CD4-positive, alpha-beta T cell treated with Interleukin-4 for 1 hour (primary cell): ENCODE measurements at regions not wholly inside any gene's neighbourhood (a gene's known extent, or its start where the extent isn't known, plus 50 kb on each side); places are given as distances from the start of the nearest gene placed in this dataset.
"Not testable (repeated sequence)": the region's sequence is repeated elsewhere in the genome, so short reads cannot be mapped to it uniquely, and the experiment has no call there.

Experiments
- DNase-seq, 2 donors: peaks; one replicate each; pipeline ENCODE4 v3.0.0-alpha.2; 2020 to 2022

DNA sequence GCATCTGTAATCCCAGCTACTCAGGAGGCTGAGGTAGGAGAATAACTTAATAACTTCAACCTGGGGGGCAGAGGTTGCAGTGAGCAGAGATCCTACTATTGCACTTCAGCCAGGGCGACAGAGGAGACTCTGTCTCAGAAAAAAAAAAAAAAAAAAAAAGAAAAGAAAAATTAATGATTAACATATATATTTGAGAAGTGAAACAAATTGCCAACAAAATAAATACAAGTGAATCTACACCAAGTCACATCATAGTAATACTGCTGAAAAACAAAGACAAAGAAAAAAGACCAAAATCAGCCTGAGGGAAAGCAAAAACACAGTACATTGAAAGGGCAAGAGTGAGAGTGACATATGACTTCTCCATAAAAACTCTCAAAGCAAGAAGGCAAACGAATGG, 123.7 kb downstream of the CASP12 start:
- no peak for DNase-seq

DNA sequence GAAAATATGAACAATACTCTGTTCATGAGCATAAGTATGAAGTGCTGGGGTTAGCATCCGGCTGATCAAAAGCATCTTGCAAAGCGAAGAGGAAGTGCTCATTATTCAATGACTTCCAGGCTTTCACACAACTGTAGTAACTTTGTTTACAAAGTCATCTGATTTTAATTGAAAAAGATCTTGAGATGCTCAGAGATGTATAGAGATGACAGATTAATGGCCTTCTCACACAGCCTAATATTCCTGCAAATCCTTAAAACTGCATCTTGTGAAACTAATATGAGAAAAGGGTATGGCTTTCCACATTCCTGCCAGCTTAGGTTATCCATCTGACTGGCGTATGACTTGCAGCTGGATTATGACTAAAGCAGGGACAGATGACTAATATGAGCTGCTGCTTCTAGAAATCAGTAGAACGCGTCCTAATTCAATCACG, 125.4 kb downstream of the CASP12 start:
- peak in 1 of 2 donors; percentile 8 for DNase-seq

DNA sequence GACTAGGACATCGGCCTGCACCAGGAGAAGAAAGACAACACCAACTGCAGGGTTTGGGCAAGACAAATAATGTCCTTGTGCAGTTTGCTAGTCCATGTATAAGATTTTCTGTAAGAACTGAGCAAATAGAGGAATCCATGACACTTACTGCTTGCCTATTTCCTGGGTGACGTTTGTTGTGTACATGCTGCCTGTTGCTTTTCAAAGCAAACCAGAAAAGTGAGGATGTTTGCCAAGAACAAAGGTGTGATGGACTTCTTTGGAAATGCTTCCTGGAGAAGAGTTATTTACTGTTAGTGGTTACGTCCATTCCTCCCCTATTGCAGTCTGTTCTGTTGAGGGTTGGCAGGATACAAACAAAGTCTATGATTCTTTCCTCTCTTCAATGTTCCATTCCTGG, 126.5 kb downstream of the CASP12 start:
- no peak for DNase-seq

DNA sequence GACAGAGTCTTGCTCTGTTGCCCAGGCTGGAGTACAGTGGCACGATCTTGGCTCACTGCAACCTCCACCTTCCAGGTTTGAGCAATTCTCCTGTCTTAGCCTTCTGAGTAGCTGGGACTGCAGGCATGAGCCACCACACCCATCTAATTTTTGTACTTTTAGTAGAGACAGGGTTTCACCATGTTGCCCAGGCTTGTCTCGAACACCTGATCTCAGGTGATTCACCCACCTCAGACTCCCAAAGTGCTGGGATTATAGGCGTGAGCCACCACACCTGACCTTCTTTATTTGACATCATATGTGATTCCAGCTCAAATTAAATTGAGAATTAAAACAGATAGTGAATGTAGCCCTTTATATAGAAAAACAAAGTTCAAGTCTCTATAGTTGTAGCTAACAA, 127.2 kb downstream of the CASP12 start:
- DNase-seq = not testable (repeated sequence)

DNA sequence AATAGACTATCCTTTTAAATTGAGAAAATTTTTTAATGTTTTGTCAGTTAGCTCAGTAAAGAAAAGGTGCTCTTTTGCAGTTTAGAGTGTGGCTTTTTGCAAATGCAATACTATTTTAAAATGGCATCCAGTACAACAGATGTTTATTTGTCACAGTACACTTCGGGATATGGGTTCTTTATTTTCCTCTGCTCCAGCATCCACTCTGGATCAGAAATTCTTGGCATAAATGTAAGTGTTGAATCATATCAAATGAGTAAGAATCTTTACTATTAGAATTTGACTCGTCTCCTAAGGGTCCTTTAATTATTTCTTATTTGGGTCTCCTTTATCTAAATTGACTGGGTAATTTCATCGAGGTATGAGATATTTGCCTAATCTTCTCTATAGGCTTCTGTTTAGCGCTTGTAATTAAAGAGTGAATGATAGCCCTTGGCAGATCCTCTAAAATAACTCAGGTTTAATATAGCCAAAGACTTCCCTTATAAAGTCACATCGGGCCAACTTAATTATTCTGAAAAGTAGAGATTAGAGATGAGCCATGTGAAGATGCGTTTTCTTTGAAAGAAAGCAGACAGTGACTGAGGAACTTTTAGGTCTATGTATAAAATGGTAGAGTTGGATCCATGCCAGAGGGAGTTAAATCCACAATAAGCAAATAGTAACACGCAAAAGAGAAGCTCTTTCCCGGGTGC, 132.7 kb downstream of the CASP12 start:
- DNase-seq = no peak

DNA sequence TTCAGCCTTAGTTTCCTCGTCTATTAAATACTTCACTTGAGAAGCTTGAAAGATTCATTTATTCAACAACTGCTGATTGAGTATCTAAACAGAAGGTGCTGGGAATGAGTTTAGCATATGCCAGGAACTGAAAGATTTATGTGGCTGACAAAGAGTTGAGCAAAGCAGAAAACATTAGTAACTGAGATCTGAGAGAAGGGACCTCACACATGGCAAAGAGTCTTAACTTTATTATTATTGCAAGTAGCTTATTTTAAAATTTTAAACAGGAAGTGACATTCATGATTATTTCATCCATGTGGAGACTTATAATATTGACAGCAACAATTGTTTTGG, 133.6 kb downstream of the CASP12 start:
- DNase-seq = no peak

DNA sequence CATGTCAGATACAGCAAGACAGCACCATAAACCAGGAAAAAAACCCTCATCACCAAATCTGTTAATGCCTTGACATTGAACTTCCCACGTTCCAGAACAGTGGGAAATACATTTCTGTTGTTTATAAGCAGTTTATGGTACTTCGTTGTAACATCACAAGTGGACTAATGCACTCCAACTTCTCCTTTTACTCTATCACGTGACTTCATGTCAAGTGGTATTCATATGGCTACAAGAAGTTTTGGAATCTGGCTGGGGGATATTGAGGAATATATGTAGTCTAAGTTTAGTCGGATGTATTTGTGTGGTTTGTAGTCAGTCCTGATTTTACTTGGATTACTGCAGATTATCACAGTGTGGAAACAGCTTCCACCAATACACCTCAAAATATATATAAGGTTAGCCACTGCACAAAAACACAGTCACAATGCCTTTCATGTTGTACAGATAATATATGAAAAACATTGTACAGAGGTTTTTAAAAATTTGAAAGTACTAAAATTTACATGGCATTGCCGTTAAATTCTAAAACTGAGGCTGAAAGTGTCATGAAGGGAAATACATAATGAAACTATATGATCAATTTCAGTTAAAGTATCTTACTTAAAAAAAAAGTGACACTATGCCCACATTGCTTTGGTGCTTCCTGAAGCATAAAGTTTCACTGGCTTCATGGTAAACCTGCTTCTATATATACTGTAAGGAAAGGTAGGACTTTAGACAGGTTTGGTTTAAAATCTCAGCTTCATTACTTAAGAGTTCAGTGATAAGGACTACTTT, 134.1 kb downstream of the CASP12 start:
- DNase-seq = no peak

DNA sequence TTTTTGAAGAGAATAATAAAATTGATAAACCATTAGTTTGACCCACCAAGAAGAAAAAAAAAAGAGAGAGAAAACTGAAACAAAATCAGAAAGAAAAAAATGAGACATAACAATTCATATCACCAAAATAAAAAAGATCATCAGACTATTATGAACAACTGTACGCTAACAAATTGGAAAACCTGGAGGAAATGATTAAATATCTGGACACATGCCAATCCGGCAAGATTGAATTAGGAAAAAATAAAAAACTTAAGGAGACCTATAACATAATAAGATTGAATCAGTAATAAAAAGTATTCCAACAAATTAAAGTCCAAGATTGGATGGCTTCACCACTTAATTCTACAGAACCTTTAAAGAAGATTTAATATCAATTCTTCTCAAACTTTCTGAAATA, 136.7 kb downstream of the CASP12 start:
- DNase-seq = no peak

DNA sequence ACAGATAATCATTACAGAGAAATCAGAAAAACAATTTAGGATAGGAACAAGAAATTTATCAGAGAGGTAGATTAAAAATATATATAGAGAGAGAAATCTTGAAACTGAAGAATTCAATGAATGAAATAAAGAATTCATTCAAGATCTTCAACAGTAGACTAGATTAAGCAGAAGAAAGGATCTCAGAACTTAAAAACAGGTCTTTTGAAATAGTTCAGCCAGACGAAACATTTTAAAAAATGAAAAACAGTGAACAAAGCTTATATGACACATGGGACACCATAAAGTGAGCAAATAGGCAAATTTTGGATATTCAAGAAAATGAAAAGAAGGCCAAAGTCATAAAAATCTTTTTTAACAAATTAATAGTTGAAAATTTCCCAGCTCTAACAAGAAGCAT, 138.8 kb downstream of the CASP12 start:
- no peak for DNase-seq

DNA sequence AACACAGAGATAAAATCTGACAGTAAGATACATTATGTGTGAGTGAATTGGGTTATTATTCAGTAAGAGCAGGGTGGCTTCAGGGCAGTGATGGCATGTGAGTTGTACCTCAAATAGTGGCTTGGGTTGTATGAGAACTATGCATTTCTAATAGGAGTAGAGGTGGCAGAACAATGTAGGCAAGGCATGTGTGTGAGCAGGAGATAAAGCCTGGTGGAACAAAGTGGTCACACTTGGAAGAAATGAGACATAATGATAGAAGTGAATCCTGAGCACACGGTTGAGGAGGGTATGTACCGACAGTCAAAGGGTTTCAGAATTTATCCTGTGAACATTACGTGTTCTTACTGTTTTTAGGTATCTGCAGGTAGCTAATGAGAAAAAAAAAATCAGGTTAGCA, 159.3 kb downstream of the CASP12 start:
- DNase-seq = no peak

DNA sequence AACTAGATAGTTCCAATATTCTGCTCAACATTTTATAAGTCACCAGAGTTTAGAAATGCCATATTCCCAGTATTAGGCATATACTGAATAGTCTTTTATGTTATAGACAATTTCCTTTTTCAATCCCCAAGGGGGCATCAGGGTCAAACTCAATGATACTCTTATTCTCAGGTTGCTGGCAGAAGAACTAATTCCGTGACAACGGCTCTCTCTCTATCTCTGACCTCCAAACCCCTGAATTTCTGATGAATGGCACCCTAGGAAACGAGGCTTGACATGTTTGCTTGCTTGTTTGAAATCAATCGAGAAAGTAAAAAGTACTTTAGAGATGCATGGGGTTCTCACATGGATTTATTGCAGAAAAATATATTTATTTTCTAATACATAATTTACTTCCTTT, 160.1 kb downstream of the CASP12 start:
- DNase-seq = no peak

DNA sequence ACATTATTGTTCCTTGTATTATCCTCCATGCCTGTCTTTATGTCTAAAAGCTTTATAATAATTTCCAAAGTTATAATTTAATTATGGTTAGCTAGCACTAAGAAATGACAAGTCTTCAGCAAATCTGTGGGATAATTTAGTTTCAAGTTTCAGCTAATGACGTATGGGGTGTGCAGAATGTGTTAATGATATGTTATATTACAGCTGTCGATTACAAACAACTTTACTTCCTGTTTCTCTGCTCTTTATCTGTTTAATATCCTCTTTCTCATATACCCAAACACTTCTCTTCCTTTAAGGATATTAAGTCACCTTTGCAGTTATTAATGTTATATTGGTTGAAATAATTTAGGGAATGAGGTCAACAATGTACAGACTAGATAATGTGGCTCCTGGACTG, 161.8 kb downstream of the CASP12 start:
- DNase-seq = peak in 1 of 2 donors; percentile 11

DNA sequence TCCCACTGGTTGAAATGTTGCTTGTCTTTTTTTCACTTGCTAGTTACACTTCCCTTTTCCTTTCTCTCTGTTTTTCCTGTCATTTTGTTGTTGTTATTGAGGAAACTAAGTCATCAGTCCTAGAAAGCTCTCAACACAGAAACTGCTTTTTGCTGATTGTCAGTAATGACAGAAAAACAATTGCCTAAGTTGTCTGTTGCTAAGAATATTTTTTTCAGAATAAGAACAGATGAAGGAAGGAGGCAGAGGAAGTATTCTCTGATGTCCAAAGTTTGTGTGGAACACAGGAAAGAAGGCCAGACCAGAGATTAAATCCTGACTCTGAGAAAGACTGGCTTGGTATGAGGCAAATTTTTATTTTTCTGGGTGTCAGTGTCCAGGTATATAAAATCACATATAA, 163.3 kb downstream of the CASP12 start:
- no peak for DNase-seq

DNA sequence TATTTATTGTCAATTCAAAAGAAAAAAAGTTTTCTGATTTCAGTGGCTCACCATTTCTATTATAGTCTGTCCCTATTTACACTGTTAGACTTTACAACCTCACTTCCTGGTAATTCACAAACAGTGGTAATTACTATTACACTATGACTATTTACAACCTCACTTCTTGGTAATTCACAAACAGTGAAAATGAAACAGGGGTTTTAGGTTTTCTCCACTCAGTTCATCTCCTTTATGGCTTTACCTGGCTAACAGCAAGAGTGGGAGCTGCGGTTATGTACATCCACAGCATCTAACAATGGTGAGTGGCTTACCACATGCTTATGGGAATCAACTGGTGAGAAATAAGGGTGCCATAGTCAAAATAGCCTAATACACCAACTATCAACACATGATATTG, 166.4 kb downstream of the CASP12 start:
- DNase-seq = peak in 1 of 2 donors; percentile 2

DNA sequence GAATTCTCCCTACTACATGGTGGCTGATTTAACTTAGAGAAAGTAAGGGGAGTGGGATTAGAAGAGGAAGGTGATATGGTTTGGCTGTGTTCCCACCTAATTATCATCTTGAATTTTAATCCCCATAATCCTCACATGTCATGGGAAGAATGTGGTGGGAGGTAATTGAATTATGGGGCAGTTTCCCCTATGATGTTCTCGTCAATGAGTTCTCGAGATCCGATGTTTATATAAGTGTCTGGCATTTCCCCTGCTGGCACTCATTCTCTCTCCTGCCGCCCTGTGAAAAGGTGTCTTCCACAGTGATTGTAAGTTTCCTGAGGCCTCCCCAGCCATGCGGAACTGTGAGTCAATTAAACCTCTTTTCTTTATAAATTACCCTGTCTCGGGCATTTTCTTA, 169.3 kb downstream of the CASP12 start:
- DNase-seq = no peak

DNA sequence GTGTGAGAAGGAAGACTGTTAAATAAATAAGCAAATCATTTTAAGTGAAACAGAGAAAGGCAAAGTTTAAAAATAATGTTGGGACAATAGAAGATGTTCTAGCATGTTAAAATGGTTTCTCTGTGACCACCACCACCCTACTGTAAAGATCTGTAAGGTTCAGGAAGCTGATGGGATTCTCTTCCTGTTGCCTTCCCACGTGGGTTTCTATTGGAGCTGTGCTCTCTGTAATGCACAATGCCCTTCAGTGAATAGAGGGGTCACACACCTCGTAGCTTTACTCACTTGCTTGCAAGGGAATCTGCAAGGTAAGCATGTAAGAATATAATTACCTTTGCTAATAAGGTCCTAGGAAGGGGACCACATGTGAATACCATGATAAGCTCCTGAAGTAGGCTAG, 170.5 kb downstream of the CASP12 start:
- DNase-seq = no peak

DNA sequence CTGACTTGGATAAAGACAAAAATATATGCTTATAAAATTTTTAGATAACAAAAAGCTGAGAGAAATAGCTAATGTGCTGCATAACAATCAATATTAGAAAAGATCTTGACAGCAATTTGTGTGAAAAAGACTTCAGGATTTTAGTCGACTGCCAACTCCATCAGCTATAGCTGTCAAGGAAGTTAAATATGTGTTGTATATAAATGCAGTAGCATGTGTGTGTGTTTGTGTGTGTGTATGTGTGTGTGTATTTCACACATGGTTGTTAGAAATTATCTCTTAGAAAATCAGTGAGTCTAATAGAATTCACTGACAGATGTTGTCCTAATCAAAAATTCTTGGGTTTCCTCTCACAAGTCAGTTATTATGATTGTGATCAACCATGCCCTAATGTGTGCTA, 171.2 kb downstream of the CASP12 start:
- no peak for DNase-seq

DNA sequence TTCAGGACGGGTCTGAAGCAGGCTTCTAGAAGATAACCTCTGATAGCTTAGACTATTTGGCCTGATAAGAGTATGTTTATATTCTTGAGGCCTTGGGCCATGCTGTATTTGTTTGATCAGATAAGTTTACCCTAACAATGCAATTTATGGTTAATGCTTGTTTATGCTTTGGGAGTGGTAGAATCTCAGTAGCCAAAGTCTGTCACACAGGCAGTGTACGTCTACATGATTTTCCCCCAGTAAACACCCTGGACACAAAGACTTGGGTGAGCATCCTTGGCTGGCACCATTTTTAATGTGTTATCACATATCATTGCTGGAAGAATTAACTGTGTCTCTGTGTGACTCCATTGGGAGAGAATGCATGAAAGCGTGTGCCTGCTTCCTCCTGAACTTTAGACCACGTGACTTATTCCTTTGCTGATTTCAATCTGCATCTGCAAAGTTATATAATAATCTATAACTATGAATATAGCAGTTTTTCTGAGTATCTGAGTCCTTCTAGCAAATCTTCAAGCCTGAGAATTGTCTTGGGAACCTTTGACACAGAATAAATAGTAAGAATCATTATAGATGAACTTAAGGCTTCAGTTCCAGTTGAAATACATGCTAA, 172.4 kb downstream of the CASP12 start:
- DNase-seq = no peak

DNA sequence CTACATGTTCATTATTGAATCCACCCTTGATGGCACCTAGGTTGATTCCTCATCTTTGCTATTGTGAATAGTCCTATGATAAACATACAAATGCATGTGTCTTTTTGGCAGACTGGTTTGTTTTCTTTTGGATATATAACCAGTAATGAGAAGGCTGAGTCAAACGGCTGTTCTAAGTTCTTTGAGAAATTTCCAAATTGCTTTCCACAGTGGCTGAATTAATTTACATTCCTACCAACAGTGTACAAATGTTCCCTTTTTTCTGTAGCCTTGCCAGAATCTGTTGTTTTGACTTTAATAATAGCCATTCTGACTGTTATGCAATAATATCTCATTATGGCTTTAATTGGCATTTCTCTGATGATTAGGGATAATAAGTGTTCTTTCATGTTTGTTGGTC, 184.9 kb downstream of the CASP12 start:
- no peak for DNase-seq

DNA sequence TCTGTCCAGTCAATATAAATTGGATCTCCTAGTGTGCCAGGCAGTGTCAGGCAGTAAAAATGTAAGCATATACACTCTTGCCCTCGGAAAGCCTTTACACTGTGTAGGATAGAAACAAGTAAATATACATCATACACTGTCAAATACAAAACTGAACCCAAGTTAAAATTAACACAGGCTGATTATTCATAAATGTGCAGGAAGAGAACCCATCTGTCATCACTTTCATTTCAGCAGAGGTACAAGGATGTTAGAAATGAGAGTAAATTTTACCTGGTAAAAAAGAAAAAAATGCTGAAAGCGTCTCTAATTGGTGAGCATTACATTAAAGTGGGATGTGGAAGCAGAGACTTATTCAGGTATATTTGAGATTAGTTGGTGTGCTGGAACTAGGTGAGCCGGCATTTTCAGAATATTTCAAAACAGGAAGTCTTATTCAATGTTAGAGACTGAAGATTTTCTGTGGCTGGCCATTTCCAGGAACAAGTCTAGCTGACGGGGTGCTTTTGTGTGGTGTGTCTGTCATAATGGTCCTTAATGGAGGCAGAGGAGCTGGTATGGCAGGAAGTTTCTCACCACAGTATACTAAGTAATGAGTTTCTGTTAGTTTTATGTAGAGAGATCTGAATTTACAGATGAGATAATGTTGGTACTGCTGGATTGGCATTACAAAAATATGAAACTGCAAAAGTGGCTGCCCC, 192.6 kb downstream of the CASP12 start:
- DNase-seq = peak; percentile 84 to 89

DNA sequence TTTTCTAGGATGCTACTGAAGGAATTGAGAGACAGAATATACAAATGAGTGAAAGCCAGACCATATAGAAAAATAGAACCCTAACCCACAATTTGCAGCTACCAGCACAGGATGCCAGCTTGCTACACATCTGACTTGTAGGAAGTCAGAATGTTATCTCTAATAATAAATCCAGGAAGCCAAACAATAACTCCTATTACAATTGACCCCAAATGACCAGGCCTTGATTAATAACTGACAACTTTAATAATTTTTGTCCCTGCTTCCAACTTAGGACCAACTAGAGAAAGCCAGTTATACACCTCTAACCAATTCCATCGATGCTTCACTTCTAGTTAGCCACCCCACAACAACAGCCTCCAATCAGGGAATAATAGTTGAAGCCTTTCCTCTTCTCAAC, 193.4 kb downstream of the CASP12 start:
- peak in 1 of 2 donors; percentile 20 for DNase-seq

DNA sequence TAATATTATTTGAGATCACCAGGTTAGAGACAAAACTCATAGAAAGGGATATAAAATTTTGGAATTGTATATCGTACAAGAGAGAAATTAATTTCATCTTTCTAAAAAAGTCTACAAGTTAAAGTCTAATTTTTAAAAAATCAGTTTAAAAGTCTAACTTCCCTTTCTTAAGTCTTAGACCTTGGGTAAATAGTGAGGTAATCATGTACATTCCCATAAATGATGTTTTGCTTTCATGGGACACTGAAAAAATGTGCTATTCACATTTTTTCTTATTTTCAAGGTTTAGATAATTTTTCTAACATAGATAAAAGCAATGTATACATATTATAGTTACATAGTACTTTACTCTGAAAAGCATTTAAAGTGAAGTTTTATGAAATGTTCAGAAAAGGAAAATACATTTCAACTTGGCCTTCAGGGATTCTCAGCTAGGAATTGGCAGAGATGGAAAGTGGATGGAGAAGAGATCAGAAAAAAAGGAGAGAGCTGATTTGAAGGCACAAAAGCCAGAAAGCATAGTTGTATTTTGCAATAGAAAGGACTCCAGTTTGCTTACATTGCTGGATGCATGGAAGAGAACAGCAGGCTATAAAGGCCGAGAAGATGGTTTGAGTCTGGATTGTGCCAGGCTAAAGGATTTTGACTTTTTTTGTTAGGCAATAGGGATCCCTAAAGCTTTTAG, 194.0 kb downstream of the CASP12 start:
- no peak for DNase-seq

DNA sequence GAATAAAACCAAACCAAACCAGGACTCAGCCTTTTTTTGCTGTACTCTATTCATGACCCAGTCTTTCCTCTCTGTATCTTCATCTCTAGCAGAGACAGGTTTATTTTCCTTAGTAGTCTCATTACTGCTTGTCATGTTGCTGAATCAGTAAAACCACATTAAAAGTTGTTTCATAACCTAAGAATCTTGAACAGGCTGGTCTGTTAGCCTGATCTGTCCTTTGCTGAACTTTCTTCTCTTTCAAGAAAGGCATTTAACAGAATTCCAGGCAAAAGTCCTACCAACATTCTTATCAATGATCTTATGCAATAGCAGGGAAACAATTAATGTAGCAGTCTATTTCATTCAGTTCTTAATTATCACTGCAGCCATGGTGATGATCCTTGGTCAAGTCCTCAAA, 197.7 kb downstream of the CASP12 start:
- peak in 1 of 2 donors; percentile 25 for DNase-seq
